Large intestine (tissue), 3 donors: ENCODE measurements at regions not wholly inside any gene's neighbourhood (a gene's known extent, or its start where the extent isn't known, plus 50 kb on each side); places are given as distances from the start of the nearest gene placed in this dataset.

ENCODE experiments used
- DNase-seq, 2 donors: peaks; one replicate each; pipeline versions ENCODE4 v3.0.0 to v3.0.0-alpha.2; 2013
- H3K27ac ChIP-seq: one replicate; pipeline ENCODE4 v1.5.1; 2013; ENCODE audit warnings: low read length
- H3K27me3 ChIP-seq: 2 replicates; pipeline ENCODE4 v1.6.1; 2013; ENCODE audit warnings: low read length; ENCODE audit not compliant: control insufficient read depth, insufficient read depth
- H3K36me3 ChIP-seq: 2 replicates; pipeline ENCODE4 v1.6.1; 2013; ENCODE audit warnings: low read length; ENCODE audit not compliant: control insufficient read depth, insufficient read depth
- H3K4me1 ChIP-seq: one replicate; pipeline ENCODE4 v1.6.1; 2013; ENCODE audit warnings: low read length; ENCODE audit not compliant: control insufficient read depth, insufficient read depth
- H3K4me3 ChIP-seq: one replicate; pipeline ENCODE4 v1.5.1; 2013; ENCODE audit warnings: low read length
- H3K9me3 ChIP-seq: one replicate; pipeline ENCODE4 v1.6.1; 2013; ENCODE audit warnings: mild to moderate bottlenecking, low read depth, low read length, moderate library complexity; ENCODE audit not compliant: control insufficient read depth
- WGBS: methylation state at CpG from one replicate; pipeline ENCODE4 v1.1.5; 2013; ENCODE audit warnings: low lambda C conversion rate; ENCODE audit not compliant: insufficient coverage; 5-methylcytosine and 5-hydroxymethylcytosine counted together

- no peak overlapping the region for H3K27ac ChIP-seq
- no CpG with 5 or more reads among the region's 4 CpGs for WGBS
- no peaks in the 10 kb centered on the region for H3K9me3 ChIP-seq
- DNase-seq = no peak
- no peak overlapping the region for H3K4me3 ChIP-seq
- no peaks in the 10 kb centered on the region for H3K4me1 ChIP-seq
- no peaks in the 10 kb centered on the region for H3K27me3 ChIP-seq
- H3K36me3 ChIP-seq = no peaks in the 10 kb centered on the region
Measured at GRCh38 chr12:47586952-47587669, 118.7 kb downstream of the RPAP3 start.

GRCh38 chr12:47585507-47585906, 120.3 kb downstream of the RPAP3 start:
- H3K36me3 ChIP-seq = no peaks in the 10 kb centered on the region
- H3K27me3 ChIP-seq = no peaks in the 10 kb centered on the region
- H3K4me1 ChIP-seq = no peaks in the 10 kb centered on the region
- no peak overlapping the region for H3K4me3 ChIP-seq
- H3K27ac ChIP-seq = no peak overlapping the region
- DNase-seq = no peak
- H3K9me3 ChIP-seq = no peaks in the 10 kb centered on the region
- WGBS = no CpG with 5 or more reads among the region's 2 CpGs

DNA sequence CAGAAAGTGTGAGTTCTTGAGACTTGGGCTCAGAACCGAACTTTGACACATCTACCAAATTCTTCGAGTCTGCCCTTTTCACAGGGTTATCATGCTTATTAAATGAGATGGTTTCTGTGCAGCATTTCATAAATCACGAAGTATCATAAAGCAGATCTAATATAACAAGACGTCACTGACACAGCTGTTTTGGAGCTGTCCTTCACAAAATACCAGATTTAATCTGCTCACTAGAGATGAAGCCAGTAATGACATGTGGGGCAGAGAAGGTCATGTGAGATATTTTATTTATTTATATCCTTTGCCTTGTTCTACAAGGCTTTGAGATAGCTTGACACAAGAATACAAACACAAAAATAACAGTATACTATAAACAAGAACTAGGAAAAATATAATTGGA, 127.0 kb downstream of the RPAP3 start:
- Histone ChIP-seq H3K4me3 (no peak overlapping the region), H3K36me3 (no peaks in the 10 kb centered on the region), H3K4me1 (no peaks in the 10 kb centered on the region), H3K27me3 (no peaks in the 10 kb centered on the region), H3K9me3 (no peaks in the 10 kb centered on the region), H3K27ac (no peak overlapping the region)
- 64% methylated on average over 2 of the region's 4 CpGs for WGBS
- DNase-seq = no peak

- Histone ChIP-seq H3K4me1 (no peaks in the 10 kb centered on the region), H3K36me3 (no peaks in the 10 kb centered on the region), H3K27ac (no peak overlapping the region), H3K27me3 (no peaks in the 10 kb centered on the region), H3K9me3 (no peaks in the 10 kb centered on the region), H3K4me3 (no peak overlapping the region)
- WGBS = 67% methylated on average over 4 of the region's 7 CpGs
- DNase-seq = no peak
Measured at GRCh38 chr12:47577206-47577989, 128.4 kb downstream of the RPAP3 start.

DNA sequence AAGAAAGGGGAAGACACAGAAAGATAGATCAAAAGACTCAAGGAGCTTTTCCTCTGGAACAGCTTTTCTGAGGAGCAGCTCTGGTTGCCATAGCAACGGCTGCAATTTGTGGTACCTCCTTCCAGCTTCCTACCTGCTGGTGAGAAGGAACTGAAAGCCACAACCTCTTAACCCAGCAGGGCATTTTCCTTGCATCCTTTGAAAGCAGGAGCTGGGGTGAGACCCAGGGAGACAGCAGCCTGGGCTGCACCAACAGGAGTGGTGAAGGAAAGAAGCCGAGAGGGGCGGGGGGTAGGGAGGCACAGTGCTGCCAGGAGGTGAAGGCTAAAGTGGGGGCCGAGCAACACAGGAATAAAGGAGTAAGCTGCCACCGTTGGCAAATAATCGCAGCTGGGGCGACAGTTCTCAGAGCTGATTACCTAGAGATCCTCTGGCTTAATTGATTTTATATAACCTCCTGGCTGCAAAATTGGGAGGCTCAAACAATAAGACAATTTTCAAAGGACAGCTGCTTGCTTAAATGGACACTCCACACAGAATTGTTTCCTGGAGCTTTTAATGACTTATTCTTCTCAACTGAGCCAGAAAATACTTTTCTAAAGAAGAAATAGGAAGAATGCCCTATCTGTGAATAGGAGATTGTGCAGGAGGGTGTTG, 129.4 kb downstream of the RPAP3 start:
- Histone ChIP-seq H3K9me3 (no peaks in the 10 kb centered on the region), H3K4me3 (no peak overlapping the region), H3K36me3 (no peaks in the 10 kb centered on the region), H3K27ac (no peak overlapping the region), H3K4me1 (no peaks in the 10 kb centered on the region), H3K27me3 (no peaks in the 10 kb centered on the region)
- 60% methylated on average over 1 of the region's 7 CpGs for WGBS
- no peak for DNase-seq

- DNase-seq = no peak
- H3K27ac ChIP-seq = no peak overlapping the region
- H3K36me3 ChIP-seq = no peaks in the 10 kb centered on the region
- no peaks in the 10 kb centered on the region for H3K27me3 ChIP-seq
- WGBS = no CpG with 5 or more reads among the region's 1 CpG
- H3K4me1 ChIP-seq = no peaks in the 10 kb centered on the region
- no peaks in the 10 kb centered on the region for H3K9me3 ChIP-seq
- H3K4me3 ChIP-seq = no peak overlapping the region
Measured at GRCh38 chr12:47574252-47575021, 131.4 kb downstream of the RPAP3 start.

DNA sequence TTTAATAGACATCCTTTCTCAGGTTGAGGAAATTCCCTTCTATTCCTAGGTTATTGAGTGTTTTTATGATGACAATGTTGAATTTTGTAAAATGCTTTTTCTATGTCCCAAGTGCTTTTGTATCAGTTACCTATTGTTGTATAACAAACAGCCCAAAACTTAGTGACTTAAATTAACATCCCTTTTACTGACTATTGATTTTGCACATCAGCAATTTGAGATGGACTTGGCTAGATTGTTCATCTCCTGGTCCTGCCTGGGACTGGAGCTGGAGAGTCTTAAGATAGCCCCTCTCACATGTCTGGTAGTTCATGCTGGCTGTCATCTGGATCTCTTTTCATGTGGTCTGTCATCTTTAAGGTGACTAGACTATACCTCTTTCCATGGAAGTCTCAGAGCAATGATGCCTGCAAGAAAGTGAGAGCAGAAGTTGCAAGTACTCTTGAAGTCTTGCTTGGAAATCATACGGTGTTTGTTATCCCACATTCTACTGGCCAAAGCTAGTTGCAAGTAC, 132.6 kb downstream of the RPAP3 start:
- Histone ChIP-seq H3K27ac (no peak overlapping the region), H3K4me3 (no peak overlapping the region), H3K27me3 (no peaks in the 10 kb centered on the region), H3K9me3 (no peaks in the 10 kb centered on the region), H3K4me1 (no peaks in the 10 kb centered on the region), H3K36me3 (no peaks in the 10 kb centered on the region)
- DNase-seq = no peak
- no CpG with 5 or more reads among the region's 1 CpG for WGBS

DNA sequence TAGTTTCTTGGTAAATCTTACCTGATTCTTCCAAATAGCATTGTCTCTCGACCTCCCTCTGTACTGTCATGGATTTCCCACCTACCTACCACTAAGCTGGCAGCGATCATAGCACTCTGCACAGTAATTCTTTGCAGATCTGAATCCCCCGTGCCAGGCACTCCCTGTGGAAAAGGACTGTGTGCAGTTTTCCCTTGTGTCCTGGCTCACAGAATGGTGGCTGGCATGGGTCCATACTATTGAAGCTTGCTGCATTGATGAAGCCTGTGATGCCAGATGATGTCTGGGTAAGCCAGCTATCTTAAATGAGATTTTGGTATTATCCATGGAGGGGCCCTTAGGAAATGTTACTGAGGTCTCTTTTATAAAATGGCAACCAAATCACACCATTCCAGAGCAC, 135.7 kb downstream of the RPAP3 start:
- Histone ChIP-seq H3K36me3 (no peaks in the 10 kb centered on the region), H3K9me3 (no peaks in the 10 kb centered on the region), H3K27ac (no peak overlapping the region), H3K4me3 (no peak overlapping the region), H3K27me3 (peaks cover 3% of the 10 kb centered on the region), H3K4me1 (no peaks in the 10 kb centered on the region)
- WGBS = 67% methylated on average over 1 of the region's 3 CpGs
- DNase-seq = no peak

DNA sequence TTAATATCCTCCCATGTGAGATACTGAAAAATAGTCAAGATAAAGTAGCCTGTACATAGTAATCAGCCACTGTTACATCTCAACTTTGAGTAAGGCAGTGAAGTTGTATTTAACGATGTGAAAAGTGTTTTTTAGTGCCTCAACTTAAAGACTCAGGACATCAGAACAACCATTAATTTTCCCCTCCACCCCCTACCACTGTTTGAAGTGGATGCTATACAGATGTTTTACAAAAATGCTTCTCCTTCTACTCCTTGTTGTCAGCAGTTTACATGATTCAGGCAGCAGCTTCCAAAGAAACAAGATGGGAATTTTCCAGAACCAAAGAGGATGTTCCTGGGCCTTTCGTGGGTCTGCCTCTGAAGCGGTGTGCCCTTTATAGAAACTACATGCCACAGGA, 143.6 kb downstream of the RPAP3 start:
- no peak overlapping the region for H3K4me3 ChIP-seq
- H3K9me3 ChIP-seq = no peaks in the 10 kb centered on the region
- WGBS = no CpG with 5 or more reads among the region's 3 CpGs
- no peaks in the 10 kb centered on the region for H3K4me1 ChIP-seq
- H3K27ac ChIP-seq = no peak overlapping the region
- H3K36me3 ChIP-seq = no peaks in the 10 kb centered on the region
- H3K27me3 ChIP-seq = peaks cover 3% of the 10 kb centered on the region
- DNase-seq = no peak

DNA sequence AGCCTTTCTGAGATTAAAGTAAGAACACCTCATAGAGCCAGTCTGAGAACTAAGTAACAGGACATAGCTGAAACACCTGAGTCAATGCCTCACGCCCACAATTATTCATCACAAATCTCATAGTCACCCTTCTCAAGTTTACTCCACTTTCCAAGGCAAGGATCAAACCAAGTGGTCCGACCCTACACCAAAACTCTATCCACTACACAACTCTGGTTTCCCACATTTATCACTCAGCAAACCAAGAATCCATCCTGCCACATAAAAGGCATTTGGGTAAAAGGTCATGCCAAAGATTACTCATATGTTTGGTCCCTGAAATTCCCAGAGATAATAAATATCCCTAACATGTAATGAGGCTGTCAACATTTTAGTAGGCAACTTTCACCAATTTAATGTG, 144.1 kb downstream of the RPAP3 start:
- H3K36me3 ChIP-seq = no peaks in the 10 kb centered on the region
- H3K4me3 ChIP-seq = no peak overlapping the region
- H3K4me1 ChIP-seq = no peaks in the 10 kb centered on the region
- 80% methylated on average over 1 of the region's 2 CpGs for WGBS
- no peak for DNase-seq
- H3K9me3 ChIP-seq = no peaks in the 10 kb centered on the region
- no peak overlapping the region for H3K27ac ChIP-seq
- H3K27me3 ChIP-seq = peaks cover 3% of the 10 kb centered on the region
